ENCODE measurements at regions not wholly inside any gene's neighbourhood (a gene's known extent, or its start where the extent isn't known, plus 50 kb on each side); places are given as distances from the start of the nearest gene placed in this dataset.
"Not testable (repeated sequence)": the region's sequence is repeated elsewhere in the genome, so short reads cannot be mapped to it uniquely, and the experiment has no call there.

DNA sequence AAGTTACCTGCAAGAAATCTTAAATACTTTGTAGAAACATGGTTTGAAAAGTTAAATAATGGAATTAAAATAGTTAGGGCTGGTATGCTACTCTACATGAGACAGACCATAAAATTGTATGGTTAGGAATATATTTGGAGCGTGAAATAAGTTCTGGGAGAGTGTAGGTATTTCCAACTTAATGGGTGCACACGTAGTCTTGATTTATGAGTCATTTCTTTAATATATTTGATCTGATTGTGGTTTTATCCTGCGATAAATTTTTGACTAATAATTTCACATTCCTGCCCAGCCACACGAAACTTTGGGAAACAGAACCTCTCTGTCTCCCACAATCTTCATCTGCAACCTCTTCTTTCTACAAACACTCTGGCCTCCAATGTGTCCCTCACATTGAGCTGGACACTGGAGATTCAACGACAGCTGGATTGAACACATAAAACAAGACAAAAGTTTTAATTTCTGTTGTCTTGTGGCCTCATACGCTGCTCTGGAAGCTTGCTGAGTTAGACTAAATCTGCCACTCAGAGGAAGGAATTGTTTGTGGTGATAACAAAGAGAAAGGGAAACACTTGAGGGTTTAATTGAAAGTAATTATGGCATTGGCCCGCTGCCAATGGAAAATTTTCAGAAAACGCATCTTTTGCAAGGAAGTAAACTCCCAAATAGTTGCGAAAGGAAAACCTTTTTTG, 201.8 kb upstream of the ZNF608 start:
- peak in 2 of 42 donors; percentile 9 to 51 for DNase-seq
- intact Hi-C loops (cut with DNase I): no loop called here

DNA sequence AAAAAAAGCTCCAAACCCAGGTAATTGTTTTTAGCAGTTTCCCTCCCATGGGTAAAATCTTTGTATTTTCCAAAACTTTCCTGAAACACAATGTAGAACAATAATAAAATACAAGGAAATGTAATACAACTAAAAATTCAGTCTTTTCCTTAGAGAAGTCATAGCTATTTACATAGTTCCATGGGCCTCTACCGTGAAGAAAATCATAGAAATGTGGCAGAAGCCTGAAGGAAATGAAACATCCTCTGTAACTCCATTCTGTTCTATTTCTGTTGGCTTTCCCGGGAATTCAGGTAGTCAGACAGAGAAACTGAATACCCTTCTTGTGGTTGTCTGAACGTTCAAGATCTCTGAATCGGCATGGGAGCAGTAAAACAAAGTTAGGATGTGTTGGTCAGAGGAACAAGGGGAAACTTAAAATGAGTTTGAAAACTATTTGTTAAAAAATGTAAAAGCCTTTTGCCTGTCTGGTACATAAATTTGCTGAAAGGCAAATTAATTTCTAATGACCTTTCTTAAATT, 202.4 kb upstream of the ZNF608 start:
- intact Hi-C loops (cut with DNase I): no loop called here
- DNase-seq: peak in 1 of 42 donors; percentile 3

DNA sequence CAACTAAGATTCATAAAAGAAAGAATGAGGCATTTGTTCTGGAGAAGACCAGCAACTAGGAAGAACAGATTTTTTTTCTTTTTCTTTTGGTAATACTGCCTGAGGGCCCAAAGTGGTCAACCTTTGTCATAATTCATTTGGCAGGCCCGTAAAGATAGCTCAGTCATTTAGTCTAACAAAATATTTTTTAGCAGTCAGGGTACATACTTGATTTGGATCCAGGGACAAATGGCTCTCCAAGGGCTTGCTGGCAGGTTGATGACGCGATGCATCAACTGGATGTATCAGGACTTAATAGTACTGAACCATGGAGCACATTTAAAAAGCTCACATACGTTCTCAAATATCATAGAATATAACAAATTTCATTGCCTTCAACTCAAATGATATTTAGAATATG, 203.4 kb upstream of the ZNF608 start:
- peak in 1 of 42 donors; percentile 37 for DNase-seq
- intact Hi-C loops (cut with DNase I): no loop called here

DNA sequence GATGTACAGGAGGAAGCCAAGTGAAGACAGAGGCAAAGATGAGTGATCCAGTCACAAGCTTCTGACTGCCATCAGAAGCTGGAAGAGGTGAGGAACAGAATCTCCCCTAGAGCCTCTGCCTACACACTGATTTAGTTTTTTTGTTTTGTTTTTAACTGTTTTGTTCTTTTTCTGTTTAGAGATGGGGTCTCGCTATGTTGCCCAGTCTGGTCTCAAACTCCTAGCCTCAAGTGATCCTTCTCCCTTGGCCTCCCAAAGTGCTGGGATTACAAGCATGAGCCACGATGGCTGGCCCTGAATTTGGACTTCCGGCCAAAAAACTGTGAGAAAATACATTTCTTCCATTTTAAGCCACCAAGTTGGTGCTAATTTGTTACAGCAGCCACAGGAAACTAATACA, 204.7 kb upstream of the ZNF608 start:
- intact Hi-C loops (cut with DNase I): no loop called here

DNA sequence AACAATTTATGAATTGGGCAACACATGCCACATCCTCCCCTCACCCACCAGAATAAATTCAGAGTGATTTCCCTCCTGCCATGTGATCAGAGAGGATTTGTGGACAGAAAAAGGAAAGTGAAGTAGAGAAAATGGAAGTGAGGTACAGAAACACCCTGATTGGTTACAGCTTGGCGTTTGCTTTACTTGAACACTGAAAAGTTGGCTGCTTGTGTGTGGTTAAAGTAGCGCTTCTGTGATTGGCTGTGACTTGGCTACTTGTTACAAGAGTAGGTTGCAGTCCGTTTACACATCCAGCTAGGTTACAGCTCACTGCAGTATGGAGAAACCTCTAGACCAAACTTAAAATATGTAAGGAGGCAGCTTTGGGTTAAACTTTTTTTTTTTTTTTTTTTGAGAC, 205.2 kb upstream of the ZNF608 start:
- no peak for DNase-seq
- intact Hi-C loops (cut with DNase I): no loop called here

More for the DNA sequence above, 204.7 kb upstream of the ZNF608 start:
- no peak for DNase-seq

DNA sequence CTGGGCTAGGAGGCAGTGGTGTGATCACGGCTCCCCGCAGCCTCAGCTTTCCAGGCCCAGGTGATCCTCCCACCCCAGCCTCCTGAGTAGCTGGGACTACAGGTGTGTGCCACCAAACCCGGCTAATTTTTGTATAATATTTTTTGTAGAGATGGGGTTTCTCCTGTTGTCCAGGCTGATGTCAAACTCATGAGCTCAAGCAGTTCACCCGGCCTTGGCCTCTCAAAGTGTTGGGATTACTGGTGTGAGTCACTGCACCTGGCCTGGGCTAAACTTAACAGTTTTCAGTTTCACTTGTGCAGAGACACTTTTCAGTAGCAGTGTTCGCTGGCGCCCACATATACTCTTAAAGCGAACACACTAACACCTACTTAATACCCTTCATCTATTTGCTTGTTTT, 205.6 kb upstream of the ZNF608 start:
- DNase-seq: no peak
- intact Hi-C loops (cut with DNase I): no loop called here

DNA sequence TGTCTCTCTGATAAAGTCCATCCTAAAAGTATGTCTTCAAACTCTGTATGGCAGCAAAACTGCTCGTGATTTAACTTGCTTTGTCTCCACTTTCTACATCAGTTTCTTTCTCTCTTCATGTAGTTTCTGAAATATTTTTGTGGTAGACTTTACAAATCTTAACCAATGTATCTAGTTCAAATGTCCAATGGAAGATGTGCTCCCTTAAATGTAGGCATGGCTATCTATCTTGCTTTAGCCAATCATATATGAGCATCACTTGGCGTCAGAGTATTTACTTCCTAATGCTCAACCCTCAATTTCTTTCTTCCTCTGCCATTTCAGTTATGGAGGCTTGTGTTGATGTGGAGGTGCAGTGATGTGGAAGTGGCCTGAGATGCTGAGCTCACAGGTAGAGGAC, 206.1 kb upstream of the ZNF608 start:
- DNase-seq: no peak
- intact Hi-C loops (cut with DNase I): no loop called here

DNA sequence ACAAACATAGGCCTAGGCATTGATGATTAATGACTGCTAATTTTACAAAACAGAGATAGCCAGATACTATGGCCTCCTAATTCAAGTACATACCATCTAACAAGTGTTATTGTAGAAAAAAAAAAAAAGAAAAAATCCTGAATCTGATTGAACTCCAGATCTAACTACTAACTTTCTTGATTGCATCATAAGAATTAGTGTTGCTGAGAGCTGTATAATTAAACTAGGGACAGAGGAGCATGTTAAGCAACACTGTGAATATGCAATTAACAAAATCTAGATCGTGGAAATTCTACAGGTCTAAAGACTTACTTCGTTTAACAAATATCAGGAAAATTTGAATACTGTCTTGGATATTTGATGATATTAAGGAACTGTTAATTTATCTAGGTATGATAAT, 208.3 kb upstream of the ZNF608 start:
- intact Hi-C loops (cut with DNase I): no loop called here

DNA sequence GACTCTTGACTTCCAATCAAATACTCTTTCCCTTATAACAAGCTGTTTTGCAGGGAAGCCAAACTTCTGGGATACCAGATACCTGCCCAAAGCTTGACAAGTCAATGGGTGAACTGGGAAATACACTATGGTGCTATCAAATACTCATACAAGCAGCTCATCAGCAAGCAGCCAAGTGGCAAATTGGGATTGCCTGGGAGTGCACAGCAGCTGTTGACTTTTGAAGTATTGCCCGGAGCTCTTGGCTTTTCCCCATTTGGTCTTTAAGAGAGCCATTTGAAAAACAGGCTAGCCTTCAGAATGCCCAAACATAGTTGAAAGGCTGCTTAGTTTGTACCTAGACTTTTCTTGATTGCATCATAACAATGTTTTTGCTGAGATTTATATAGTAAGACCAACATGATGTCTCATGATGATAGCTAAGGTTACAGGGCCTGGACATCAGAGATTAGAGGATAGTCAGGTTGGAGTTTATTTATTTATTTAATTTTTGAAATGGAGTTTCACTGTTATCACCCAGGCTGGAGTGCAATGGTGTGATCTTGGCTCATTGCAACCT, 210.1 kb upstream of the ZNF608 start:
- peak in 23 of 42 donors; percentile 7 to 64 (median 38) for DNase-seq
- intact Hi-C loops (cut with DNase I): no loop called here

More for the DNA sequence above, 208.3 kb upstream of the ZNF608 start:
- DNase-seq: no peak

DNA sequence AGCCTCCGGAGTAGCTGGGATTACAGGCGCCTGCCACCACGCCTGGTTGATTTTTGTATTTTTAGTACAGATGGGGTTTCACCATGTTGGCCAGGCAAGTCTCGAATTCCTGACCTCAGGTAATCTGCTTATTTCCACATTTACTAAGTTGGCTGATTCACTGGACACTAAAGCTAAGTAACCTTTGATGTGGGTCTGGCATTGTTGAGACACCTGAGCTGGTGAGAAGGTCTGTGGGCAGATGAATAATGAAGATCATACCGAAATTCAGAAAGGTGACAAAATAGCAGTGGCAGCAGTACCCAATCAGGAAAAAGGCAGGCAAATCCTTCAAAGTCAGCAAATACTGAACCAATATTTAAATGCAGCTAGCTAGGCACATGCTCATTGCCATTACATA, 210.6 kb upstream of the ZNF608 start:
- no peak for DNase-seq

DNA sequence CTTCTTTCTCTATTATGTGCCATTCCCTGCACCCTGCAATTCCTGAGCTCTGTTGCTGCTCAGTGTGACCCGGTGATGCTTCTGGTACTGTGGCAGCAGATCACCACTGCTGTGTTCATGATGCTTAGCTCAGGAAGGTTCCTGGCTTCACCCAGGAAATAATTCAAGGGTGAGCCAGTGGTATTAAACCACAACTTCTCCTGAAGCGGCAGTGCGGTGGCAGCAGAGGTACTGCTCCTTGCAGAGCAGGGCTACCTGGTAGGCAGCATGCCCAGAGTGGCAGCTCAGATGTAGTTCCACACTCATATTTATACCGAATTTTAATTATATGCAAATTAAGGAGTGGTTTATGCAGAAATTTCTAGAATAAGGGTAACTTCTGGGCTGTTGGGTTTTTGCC, 213.8 kb upstream of the ZNF608 start:
- intact Hi-C loops (cut with DNase I): no loop called here

More for the DNA sequence above, 210.6 kb upstream of the ZNF608 start:
- intact Hi-C loops (cut with DNase I): no loop called here

DNA sequence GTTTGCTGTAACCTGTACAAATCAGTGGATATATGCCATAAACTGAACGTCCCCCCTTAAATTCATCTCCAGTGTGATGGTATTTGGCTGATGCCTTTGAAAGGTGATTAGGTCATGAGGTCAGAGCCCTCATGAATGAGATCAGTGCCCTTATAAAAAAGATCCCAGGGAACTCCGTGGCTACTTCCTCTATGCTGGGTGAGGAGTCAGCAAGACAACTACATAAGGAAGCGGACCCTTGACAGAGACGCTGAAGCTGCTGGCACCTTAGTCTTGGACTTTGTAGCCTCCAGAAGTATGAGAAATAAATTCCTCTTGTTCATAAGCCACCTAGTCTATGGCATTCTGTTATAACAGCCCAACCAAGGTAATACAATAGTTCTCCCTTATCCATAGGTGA, 215.1 kb upstream of the ZNF608 start:
- intact Hi-C loops (cut with DNase I): no loop called here
- no peak for DNase-seq

More for the DNA sequence above, 213.8 kb upstream of the ZNF608 start:
- peak in 1 of 42 donors; percentile 16 for DNase-seq

DNA sequence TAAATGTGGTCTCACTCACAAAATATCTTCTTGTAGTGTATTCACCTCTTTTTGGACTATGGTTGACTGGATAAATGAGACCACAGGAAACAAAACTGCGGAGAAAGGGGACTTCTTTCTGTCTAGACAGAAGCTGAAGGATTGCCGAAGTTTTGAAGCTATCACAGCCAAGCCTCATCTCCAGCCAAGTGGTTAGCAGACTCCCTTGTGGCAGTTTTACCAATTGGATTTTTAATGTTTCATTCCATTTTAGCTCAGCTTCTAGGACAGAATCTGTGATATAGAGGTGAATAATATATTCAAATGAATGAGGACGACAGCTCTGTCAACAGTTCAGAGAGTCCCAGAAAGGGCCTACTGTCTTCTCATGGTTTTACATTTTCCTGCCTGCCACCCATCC, 215.7 kb upstream of the ZNF608 start:
- DNase-seq: peak in 1 of 42 donors; percentile 11
- intact Hi-C loops (cut with DNase I): no loop called here

DNA sequence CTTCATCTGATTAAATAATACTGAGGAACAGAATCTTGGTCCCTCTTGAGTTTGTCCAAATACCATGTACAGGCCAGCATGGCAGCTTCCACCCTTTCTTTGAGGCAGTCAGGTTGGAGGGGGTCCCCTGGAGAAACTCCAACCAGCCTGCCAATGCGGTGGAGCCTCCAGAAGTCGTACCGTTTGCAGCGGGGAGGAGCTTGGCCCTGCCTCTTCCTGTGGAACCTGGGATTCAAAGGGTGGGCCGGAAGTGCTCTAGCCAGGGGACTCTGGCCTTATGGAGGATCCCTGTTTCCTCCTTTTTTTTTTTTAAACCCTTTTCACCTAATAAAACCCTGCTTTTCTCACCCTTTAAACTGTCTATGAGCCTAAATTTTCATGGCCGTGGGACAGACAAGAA, 216.3 kb upstream of the ZNF608 start:
- intact Hi-C loops (cut with DNase I): no loop called here
- peak in 1 of 42 donors; percentile 36 for DNase-seq

DNA sequence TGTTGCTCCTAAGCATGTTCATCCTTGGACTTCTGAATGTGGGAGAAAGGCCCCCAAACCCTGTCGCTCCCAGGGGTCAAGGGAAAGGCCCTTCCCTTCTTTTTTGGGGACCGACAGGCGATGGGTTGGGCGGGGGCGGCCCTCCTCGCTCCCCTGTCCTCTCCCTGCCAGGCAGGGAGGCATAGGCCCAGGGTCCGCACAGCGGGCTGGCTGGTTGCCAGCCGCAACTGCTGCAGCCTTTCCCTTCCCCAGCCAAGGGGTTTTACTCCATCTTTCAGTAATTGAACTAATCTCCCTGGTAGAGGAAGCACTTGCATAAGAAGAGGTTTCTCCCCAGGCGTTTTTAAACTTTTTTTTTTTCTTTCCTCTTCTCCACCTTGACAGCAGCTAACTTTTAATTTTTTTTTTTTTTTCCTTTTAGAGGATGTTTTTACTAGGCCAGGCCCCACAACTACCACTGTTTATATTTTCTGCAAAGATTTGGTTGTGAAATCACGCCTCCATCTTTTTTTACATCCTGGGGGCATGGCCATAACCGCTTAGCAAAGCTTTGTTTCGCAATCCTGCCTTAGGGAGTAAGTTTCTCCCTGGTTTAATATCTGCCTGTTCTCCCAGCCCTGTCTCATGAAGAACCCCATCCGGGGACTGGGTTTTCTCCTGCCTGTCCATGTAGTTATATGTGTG, 216.9 kb upstream of the ZNF608 start:
- DNase-seq: peak in 1 of 42 donors; percentile 40

DNA sequence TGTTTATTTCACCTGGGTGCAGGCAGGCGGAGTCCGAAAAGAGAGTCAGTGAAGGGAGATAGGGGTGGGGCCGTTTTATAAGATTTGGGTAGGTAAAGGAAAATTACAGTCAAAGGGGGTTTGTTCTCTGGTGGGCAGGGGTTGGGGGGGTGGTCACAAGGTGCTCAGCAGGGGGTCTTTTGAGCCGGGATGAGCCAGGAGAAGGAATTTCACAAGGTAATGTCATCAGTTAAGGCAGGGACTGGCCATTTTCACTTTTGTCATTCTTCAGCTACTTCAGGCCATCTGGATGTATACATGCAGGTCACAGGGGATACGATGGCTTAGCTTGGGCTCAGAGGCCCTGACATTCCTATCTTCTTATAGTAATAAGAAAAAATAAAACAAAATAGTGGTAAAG, 220.3 kb upstream of the ZNF608 start:
- intact Hi-C loops (cut with DNase I); DNase-seq: not testable (repeated sequence)

More for the DNA sequence above, 216.9 kb upstream of the ZNF608 start:
- intact Hi-C loops (cut with DNase I): no loop called here

DNA sequence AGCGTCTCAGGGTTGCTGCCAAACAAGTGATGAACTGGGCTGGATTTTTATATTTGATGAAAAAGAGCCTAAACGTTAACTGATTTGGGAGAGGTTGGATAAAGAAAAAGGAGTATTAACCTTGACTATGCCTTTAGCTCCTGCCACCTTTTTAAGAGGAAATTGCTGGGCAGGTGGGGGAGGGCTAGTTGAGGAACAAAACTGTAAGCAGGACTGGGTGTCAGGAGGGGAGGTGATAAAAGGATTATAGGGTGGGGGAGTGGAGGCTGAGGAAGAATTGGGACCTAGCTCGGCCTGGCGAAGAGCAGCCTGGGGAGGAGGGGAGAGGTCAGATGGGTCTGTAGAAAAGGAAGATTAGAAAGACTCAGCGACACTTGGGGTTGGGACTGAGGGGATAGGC, 223.9 kb upstream of the ZNF608 start:
- intact Hi-C loops (cut with DNase I); DNase-seq: not testable (repeated sequence)

DNA sequence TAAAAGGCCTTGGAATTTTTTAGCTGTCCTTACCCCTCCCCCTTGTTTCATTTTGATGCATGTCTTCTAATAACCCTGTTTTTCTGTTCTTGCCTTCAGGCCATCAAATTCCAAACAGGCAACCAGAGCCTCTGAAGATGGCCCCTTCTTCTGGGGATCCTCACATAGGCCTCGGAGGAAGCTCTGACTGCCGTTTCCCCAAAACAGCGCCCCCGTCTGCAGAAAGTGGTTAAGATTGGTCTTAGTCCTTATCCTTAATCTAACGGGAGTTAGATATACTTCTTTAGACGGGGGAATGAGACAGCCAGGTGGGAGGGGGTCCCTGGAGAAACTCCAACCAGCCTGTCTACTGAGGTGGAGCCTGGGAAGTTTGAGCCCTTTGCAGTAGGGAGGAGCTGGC, 226.3 kb upstream of the ZNF608 start:
- DNase-seq: no peak
- intact Hi-C loops (cut with DNase I): no loop called here

DNA sequence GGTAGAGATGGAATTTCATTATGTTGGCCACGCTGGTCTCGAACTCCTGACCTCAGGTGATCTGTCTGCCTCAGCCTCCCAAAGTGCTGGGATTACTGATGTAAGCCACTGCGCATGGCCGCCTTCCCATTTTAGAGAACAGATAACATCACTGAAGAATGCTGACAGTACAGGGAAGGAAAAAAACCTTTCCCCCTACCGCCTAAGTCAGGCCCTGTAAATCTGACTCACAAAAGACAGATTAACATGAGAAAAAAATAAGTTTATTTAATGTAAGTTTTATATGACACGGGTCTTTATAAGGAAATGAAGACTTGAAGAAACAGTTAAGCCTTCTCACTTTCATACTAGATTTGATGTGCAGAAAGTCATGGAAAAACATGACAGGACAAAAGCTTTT, 227.2 kb upstream of the ZNF608 start:
- intact Hi-C loops (cut with DNase I): no loop called here
- no peak for DNase-seq

DNA sequence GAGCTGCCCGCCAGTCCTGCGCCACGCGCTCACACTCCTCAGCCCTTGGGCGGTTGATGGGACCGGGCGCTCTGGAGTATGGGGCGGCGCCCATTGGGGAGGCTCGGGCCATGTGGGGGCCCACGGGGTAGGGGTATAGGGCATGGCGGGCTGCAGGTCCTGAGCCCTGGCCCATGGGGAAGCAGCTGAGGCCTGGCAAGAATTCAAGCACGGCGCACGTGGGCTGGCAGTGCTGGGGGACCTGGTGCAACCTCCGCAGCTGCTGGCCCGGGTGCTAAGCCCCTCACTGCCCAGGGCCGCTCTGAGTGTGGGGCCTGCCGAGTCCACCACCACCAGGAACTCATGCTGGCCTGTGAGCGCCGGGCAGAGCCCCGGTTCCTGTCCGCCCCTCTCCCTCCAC, 229.6 kb upstream of the ZNF608 start:
- intact Hi-C loops (cut with DNase I): loop anchor here (5.0 kb wide), 1 partner anchor 44 kb away; no protein-coding TSS in a partner anchor
- DNase-seq: no peak

Measured in head of caudate nucleus (tissue), 42 donors.